AG04450 (cell line): ENCODE measurements at regions not wholly inside any gene's neighbourhood (a gene's known extent, or its start where the extent isn't known, plus 50 kb on each side); places are given as distances from the start of the nearest gene placed in this dataset.

Experiments used
- CTCF ChIA-PET: fragments of 300-600, 350-600 bp; formaldehyde crosslinking; extraction: SDS; loops from one replicate; lab custom pipeline; 2022; ENCODE audit warnings: antibody characterized with exemption, inconsistent platforms; lab: Charles Lee
- POLR2A ChIA-PET: fragments of 350-600 bp; formaldehyde crosslinking; extraction: SDS; loops from one replicate; lab custom pipeline; 2021; ENCODE audit warnings: antibody characterized with exemption, inconsistent platforms; lab: Yijun Ruan, JAX
- DNase-seq: peaks from one replicate; pipeline ENCODE4 v3.0.0-alpha.2; 2011; ENCODE audit warnings: low read depth, low spot score
- H3K27ac ChIP-seq: one replicate; pipeline ENCODE4 v1.5.1; 2012; ENCODE audit warnings: low read depth, low read length, control low read depth
- H3K27me3 ChIP-seq: one replicate; pipeline ENCODE4 v1.6.0; 2012; ENCODE audit warnings: low read length; ENCODE audit not compliant: control insufficient read depth, insufficient read depth
- H3K4me3 ChIP-seq: 2 replicates; pipeline ENCODE4 v1.5.1; 2011; ENCODE audit warnings: mild to moderate bottlenecking, low read depth, low read length, control low read depth
- H3K9me3 ChIP-seq: 2 replicates; pipeline ENCODE4 v1.5.1; 2012; ENCODE audit warnings: low read length; ENCODE audit not compliant: control insufficient read depth, insufficient read depth
- CTCF ChIP-seq: IDR thresholded peaks from 2 replicates; pipeline ENCODE4 v1.5.1; 2011; ENCODE audit warnings: low read depth, low read length, control low read depth, inconsistent platforms

GRCh38 chr10:4730998-4731397 lies 95.0 kb upstream of the AKR1E2 start:
- POLR2A ChIA-PET: no interaction called here
- Histone ChIP-seq H3K27me3 (no peaks in the 10 kb centered on the region), H3K9me3 (no peaks in the 10 kb centered on the region), H3K4me3 (no peak overlapping the region), H3K27ac (no peak overlapping the region)
- no peak for DNase-seq
- CTCF ChIA-PET: interaction anchor here (0.6 kb wide), 1 partner anchor 12 kb away, joined by 3 read pairs; no protein-coding TSS in a partner anchor
- TF ChIP-seq CTCF: no peak

GRCh38 chr10:4725917-4726606 lies 99.9 kb upstream of the AKR1E2 start:
- DNase-seq: peak; percentile 24
- Histone ChIP-seq H3K27me3 (no peaks in the 10 kb centered on the region), H3K9me3 (no peaks in the 10 kb centered on the region), H3K27ac (no peak overlapping the region), H3K4me3 (no peak overlapping the region)
- POLR2A ChIA-PET: interaction anchor here (1.0 kb wide), 1 partner anchor 62 kb away, joined by 4 read pairs; no protein-coding TSS in a partner anchor
- TF ChIP-seq CTCF: no peak
- CTCF ChIA-PET: interaction anchor here (0.6 to 1.3 kb wide), 2 partner anchors 41 to 121 kb away, joined by 3 to 10 read pairs; no protein-coding TSS in a partner anchor

GRCh38 chr10:4723860-4724259 lies 102.1 kb upstream of the AKR1E2 start:
- no peak for DNase-seq
- Histone ChIP-seq H3K27ac (no peak overlapping the region), H3K9me3 (no peaks in the 10 kb centered on the region), H3K27me3 (no peaks in the 10 kb centered on the region), H3K4me3 (no peak overlapping the region)
- no peak for TF ChIP-seq CTCF
- CTCF ChIA-PET: no interaction called here
- POLR2A ChIA-PET: no interaction called here

GRCh38 chr10:4721999-4722753 lies 103.8 kb upstream of the AKR1E2 start:
- ChIA-PET POLR2A (no interaction called here), CTCF (interaction anchor here (0.5 kb wide), 1 partner anchor 1724 kb away, joined by 6 read pairs; no protein-coding TSS in a partner anchor)
- Histone ChIP-seq H3K27me3 (no peaks in the 10 kb centered on the region), H3K4me3 (no peak overlapping the region), H3K9me3 (no peaks in the 10 kb centered on the region), H3K27ac (no peak overlapping the region)
- no peak for DNase-seq
- no peak for TF ChIP-seq CTCF

GRCh38 chr10:4720463-4720862 lies 105.5 kb upstream of the AKR1E2 start:
- ChIA-PET CTCF (no interaction called here), POLR2A (no interaction called here)
- no peak for DNase-seq
- Histone ChIP-seq H3K4me3 (no peak overlapping the region), H3K9me3 (no peaks in the 10 kb centered on the region), H3K27ac (no peak overlapping the region), H3K27me3 (no peaks in the 10 kb centered on the region)
- TF ChIP-seq CTCF: no peak
